EH (cell line): ENCODE measurements at regions not wholly inside any gene's neighbourhood (a gene's known extent, or its start where the extent isn't known, plus 50 kb on each side); places are given as distances from the start of the nearest gene placed in this dataset.

Source experiments
- DNase-seq: peaks from one replicate; pipeline ENCODE4 v3.0.0-alpha.2; 2015; ENCODE audit warnings: low read depth

- DNase-seq: no peak
Observed at GRCh38 chr20:60371384-60371783, 413.2 kb downstream of the CDH26 start.

DNA sequence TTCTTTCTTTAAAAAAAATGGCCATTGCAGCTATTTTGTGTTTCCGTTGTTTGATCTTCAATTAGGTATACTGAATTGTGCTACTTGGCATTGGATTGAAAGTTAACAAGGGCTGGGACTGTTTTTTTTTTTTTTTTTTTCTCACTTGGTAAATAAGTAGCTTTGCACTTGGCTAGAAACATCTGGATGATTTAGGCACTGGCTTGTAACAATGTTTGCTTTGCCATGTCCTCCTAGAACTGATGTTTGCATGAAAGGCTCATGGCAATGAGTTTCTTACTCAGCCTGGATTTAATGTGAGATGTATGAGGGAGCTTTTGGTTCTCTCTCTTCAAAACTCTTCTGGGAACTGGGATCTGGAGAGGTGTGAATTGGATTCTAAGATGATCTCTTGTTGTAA, 414.1 kb downstream of the CDH26 start:
- DNase-seq: no peak

DNA sequence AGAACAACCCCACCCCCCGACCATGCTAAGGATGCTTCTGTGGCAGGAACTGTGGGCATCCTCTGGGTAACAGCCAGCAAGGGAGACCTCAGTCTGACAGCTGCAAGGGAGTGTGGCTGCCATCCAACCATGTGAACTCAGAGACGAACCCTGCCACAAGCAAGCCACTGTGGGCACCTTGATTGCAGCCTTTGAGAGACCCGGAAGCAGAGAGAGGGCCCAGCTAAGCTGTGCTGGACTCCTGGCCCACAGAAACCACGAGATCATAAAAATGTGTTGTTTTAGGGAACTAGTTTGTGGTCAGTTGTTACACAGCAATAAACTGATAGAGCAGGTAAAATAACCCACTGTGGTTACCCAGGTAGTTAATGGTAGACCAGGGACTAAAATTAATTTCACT, 414.6 kb downstream of the CDH26 start:
- DNase-seq: no peak

DNA sequence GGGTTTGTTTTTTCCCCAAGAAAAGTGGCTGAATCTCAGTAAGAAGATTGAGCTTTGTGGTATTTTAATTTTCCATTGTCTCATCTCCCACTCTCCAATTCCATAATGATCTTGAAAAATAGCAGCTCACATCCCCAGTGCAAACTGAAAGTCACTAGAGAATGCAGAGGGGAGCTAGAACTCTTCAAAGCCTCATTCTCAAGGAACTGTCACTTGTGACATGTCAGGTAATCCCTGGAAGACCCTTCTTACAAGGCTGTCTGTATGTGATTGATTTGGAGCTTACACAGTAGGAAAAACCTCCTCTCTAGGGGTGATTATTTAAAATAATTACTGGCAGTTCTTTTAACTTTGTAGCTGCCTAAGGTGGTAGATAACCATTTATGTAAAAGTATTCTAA, 420.4 kb downstream of the CDH26 start:
- DNase-seq: no peak

GRCh38 chr20:60381643-60382400, 423.6 kb downstream of the CDH26 start:
- no peak for DNase-seq

DNA sequence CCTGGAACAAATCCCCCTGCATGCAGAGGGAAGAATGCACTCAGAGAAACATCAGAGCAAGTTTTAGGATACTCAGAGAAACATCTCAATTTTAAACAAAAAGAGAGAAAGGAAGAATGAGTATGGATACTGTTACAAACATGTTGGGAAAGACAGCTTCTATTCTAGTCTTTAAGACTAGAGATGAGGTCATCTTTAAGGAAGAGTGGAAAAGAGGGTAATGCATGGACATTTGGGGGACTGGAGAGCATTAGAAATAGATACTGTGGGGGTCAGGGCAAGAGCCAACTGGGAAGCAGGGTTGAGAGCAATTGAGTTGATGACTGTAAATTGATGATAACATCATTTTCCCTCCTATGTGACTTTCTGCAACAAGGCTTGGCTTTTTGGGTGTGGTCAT, 431.2 kb downstream of the CDH26 start:
- DNase-seq: no peak

DNA sequence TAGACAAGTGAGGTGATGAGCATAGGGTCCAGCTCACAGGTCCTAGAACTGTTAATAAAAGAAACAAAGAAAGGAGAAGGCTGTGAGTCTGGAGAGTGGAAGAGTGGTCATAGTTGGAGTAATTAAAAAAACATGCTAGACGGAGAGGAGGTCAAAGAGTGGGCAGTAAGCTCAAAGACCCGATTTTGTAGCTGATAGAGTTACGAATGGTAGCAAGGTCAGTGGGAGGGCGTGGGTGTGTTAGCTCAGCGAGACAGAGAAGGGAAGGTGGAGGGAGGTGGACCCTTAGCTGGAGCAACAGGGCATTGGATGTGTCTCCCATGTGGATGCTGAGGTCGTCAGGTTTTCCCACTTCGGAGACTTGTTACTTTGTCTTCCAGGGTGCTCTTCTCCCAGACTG, 431.7 kb downstream of the CDH26 start:
- no peak for DNase-seq

GRCh38 chr20:60395991-60396390, 437.8 kb downstream of the CDH26 start:
- no peak for DNase-seq

GRCh38 chr20:60400567-60400966, 442.3 kb downstream of the CDH26 start:
- no peak for DNase-seq

- DNase-seq: no peak
Observed at GRCh38 chr20:60402189-60403058, 444.2 kb downstream of the CDH26 start.

DNA sequence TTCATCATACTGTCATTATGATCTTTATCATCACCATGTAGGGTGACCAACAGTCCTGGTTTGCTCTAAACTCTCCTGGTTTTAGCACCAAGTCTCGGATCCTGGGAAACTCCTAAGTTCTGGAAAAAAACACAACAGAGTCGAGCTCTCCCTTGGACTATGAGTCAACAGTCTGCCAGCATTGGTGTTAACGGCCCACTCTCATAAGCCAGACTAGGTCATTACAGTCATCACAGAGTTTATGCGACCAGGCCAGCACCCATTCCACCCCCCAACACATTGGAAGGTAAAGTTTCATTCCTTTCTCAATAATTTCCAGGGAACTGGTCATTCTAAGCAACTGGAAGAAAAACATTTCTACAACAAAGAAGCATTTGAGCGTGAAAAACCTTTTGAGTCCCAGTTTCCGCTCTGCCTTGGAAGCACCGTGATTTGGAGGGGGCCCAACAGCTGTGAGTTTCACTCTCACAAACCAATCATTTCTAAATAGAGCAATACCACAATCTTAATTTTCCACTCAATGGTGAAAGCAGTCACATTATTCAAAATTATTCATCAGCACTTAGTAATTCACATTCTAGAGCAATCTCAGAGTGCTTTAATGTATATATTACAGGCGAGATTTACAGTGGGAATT, 445.0 kb downstream of the CDH26 start:
- no peak for DNase-seq

- no peak for DNase-seq
Observed at GRCh38 chr20:60407011-60407771, 449.0 kb downstream of the CDH26 start.

- no peak for DNase-seq
Observed at GRCh38 chr20:60407938-60408337, 449.7 kb downstream of the CDH26 start.

DNA sequence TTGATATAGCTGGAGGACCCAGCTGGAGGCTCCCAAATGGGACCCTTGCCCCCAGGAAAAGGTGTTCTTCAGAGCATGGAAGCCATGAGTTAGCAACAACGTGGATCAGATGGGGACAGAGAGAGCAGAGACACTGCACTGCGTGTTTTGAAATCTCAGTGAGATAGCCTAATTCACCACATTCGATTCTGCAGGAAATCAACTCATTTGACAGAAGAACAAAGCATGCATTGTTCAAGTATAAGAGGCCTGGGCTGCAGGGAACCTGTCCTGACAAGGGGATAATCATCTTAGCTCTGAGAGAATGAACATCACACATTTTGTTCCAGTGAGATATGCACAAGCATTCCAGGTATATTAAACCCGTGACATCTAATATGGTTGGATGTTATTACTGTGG, 450.2 kb downstream of the CDH26 start:
- DNase-seq: no peak

GRCh38 chr20:60410618-60411264, 452.5 kb downstream of the CDH26 start:
- no peak for DNase-seq

DNA sequence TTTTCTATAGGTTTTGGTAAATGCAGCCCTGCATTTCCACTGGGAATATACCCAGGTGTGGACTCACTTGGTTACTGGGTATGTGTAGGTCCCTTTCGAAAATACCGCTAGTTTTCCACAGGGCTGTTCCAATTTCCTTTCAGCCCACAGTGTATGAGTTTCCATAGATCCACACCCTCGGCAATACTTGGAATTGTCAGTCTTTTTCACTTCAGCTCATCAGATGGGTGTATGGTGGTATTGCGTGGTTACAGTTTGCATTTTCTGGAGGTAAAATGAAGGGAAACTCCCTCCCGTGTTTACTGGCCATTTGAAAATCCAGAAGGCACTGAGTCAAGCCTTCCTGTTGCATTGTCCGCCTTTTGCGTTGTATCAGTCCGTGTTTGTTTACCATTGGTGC, 453.6 kb downstream of the CDH26 start:
- no peak for DNase-seq

DNA sequence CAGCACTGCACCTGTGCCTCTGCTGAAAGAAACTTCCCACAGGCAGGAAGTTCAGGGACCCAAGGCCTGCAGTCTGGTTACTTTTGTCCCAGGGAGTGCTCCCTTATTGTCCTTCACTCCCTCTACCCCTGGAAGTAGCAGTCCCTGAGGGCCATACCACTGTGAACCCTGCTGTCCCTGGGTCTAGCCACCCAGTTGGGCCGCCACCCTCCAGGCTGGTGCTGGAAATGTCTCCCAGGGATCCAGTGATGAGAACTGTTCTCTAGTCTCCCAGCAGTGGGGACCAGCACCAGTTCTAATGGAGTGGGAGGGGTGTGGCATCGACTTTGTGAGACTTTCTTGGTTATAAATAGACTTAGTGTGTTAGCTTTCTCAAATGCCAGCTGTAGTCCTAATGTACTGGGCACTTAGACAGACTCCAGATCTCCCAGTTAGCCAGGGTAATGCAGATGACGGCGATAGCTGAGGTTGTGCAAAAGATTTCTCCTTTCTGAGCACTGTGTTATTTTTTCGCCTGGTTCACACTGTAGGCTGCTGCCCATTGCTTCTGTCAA, 462.5 kb downstream of the CDH26 start:
- DNase-seq: no peak

DNA sequence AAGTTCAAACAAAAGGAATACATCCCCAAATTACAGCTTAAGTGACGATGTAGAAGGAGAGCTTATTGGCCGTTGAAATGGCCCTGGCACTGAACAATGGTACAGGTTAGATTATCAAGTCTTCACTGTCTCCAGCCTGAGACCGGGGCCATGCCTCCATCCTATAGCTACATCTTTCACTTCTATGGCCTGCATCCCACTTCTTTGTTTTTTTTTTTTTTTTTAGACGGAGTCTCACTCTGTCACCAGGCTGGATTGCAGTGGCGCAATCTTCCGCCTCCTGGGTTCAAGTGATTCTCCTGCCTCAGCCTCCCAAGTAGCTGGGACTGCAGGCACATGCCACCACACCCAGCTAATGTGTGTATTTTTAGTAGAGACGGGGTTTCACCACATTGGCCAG, 464.6 kb downstream of the CDH26 start:
- no peak for DNase-seq

DNA sequence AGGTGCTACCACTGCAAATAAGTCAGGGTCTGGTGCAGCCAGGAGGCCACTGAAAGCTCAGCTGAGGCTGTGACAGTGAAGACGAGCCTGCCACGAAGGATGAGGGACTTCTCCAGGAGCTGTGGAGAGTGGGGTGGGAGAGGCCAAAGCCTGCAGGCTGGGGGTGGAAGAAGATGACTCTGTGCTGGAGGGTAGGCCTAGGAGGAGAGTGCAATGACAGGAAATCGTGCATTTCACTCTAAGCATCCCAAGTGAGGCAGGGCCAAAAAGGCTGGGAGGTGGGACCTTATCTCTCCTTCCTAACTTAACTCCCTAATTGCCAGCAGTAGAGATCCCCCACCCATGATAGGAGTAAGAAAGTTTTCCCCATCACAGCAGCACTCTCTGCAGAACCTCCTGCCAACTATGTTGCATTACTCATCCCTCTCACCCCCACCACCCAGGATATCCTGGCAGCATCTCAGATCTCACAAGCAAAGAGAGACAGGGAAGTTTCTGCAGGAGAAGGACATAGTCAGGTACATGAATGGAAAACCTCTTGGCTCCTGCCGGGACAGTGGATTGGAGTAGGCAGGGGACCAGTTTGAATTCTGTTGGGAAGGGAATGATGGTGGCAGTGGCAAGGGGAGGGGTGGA, 466.2 kb downstream of the CDH26 start:
- DNase-seq: no peak

GRCh38 chr20:60427516-60427915, 469.3 kb downstream of the CDH26 start:
- DNase-seq: no peak

DNA sequence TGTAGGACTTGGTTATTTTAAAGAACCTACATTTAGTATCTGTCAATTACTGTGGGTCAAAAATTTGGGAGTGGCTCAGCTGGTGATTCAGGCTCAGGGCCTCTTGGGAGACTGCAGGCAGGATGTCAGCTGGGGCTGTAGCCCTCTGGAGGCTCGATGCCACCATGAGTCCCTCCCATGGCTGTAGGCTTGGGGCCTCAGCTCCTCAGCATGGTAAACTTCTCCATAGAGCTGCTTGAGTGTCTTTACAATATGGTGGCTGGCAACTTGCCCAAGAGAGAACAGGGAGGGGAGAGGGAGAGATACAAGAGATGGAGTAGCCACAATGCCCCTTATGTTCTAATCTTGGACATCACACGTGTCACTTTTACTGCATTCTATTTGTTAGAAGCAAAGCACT, 470.4 kb downstream of the CDH26 start:
- DNase-seq: no peak
